Spleen (tissue), 7 donors: ENCODE measurements at regions not wholly inside any gene's neighbourhood (a gene's known extent, or its start where the extent isn't known, plus 50 kb on each side); places are given as distances from the start of the nearest gene placed in this dataset.

Experiments used
- CTCF ChIP-seq, 11 experiments: fragments of 200-600 bp in 7 of 11; fragments of 450-650 bp in 4 of 11; sonication (generic) in 4 of 11; IDR thresholded peaks in 8 of 11; conservative IDR thresholded peaks in 3 of 11; 1 replicate in 7 of 11; 2 replicates in 4 of 11; pipeline versions ENCODE4 v1.4.0 to v1.8.0; 2016 to 2021; ENCODE audit warnings: antibody characterized with exemption in 11 of 11, inconsistent platforms in 4 of 11, mild to moderate bottlenecking in 1 of 11
- POLR2A ChIP-seq, 3 donors: fragments of 450-650 bp; IDR thresholded peaks; one replicate each; pipeline ENCODE4 v1.5.1; 2017; ENCODE audit warnings: antibody characterized with exemption in 3 of 3, mild to moderate bottlenecking in 1 of 3
- POLR2AphosphoS5 ChIP-seq, 3 donors: sonication (generic); formaldehyde crosslinking; IDR thresholded peaks; one replicate each; pipeline ENCODE4 v1.5.1; 2017; ENCODE audit warnings: antibody characterized with exemption in 3 of 3
- donor health status: DM: no; HTN: no; CAD: no; lungs with moderate emphysema.
- donor health status: DM: no; HTN: no; CAD: no.
- donor health status: DM: no; HTN: no; CAD: no.

- TF ChIP-seq CTCF (IDR thresholded peaks at IDR 0.05 in 8 of 11, conservative IDR thresholded peaks at IDR 0.05 in 3 of 11) (no peak), POLR2AphosphoS5 (IDR thresholded peaks at IDR 0.05) (no peak), POLR2A (IDR thresholded peaks at IDR 0.05) (no peak)
Observed at GRCh38 chr7:90005836-90006235, 148.4 kb upstream of the STEAP1 start.
